Erythroblast (primary cell): ENCODE measurements at regions not wholly inside any gene's neighbourhood (a gene's known extent, or its start where the extent isn't known, plus 50 kb on each side); places are given as distances from the start of the nearest gene placed in this dataset.

Source experiments
- GATA1 ChIP-seq: IDR thresholded peaks from 2 replicates; pipeline ENCODE4 v1.6.1; 2011; ENCODE audit warnings: low read depth, mild to moderate bottlenecking, control low read depth, low read length, moderate library complexity
- POLR2A ChIP-seq: IDR thresholded peaks from 2 replicates; pipeline ENCODE4 v1.6.1; 2011; ENCODE audit warnings: mild to moderate bottlenecking, low read length

DNA sequence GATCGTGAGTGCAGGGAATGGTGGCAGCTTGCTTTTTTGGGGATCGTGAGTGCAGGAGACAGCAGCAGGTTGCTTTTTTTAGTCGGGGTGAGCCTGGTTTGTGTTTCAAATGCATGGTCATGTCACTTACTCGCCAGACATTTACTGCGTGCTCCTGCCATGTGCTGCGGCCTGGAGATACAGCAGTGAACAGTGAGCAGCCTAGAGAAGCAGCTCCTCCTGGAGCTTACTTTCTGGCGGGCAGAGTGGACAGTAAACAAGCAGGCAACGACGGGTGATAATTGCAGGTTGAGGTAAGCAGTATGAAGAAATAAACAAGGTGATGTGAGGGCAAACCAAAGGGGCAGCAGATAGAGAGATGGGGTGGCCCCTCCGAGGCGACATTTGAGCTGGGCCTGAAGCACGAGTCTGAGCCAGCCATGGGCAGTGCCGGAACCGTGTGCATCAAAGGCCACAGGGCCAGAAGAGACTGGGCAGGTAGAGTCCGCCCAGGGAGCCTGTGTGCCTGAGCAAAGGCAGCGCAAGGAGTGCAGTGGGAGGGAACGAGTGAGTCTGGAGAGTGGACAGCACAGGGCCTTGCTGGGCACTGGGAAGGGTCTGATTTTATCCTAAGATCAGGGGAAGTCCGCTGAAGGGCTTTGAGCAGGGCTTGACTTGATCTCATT is 57.3 kb upstream of the RASA2 start:
- TF ChIP-seq POLR2A (no peak), GATA1 (no peak)
